Mesenteric fat pad (tissue), 1 donor: ENCODE measurements at regions not wholly inside any gene's neighbourhood (a gene's known extent, or its start where the extent isn't known, plus 50 kb on each side); places are given as distances from the start of the nearest gene placed in this dataset.
"Not testable (repeated sequence)": the region's sequence is repeated elsewhere in the genome, so short reads cannot be mapped to it uniquely, and the experiment has no call there.

Experiments
- DNase-seq: peaks from one replicate; pipeline ENCODE4 v3.0.0-alpha.2; 2020; ENCODE audit warnings: low spot score
- donor health status: DM: yes; HTN: yes; CAD: no.

DNA sequence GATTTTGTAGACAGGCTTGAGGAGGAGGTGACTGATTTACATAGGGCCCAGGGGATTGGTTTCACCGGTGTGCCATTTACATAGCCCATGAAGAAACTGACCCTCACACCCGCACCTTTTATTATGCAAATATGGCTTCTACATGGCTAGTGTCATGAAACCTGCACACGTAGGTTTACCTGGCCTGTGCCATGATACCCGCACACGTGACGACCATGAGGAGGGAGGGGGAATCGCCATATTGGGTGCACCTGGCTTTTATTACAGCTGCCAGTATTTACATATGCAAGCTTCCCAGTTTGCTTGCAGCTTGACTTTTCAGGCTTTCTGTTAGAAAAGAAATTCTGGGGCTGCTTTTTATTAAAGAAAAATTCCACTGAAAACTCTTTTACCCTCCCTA, 359.7 kb downstream of the ADAM29 start:
- no peak for DNase-seq

DNA sequence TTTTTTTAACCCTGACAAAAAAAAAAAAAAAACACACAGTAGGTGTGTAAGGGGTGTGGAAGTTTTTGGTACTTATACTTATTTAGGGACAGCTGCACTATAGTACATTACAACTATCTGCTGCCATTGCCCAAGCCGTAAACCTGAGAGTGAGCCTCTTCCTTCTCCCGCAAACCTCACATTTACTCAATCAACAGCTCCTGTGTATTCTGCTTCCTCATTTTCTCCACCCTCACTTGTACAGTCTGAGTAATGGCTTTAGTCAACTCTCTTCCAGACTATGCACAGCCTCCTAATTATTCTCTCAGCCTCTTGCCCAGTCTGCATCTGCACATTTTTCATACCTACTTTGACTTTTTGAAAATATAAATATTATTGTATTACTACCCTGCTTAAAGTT, 362.0 kb downstream of the ADAM29 start:
- no peak for DNase-seq

DNA sequence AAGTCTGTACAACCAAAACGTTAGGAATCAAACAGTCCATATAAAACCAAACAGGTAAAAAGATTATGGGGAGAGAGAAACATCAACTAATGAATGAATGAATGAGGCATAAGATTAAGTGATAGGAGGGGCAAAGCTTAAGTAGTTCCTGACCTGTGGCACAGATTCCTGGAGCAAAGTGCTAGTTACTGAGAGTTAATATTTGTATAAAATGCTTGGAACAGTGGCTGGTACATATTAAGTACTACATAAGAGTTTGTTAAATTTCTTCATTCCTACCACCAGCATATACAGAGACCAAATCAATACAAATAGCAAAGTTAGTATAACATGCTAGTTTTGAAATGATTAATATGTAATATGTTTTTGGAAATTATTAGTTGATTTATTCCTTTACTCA, 363.7 kb downstream of the ADAM29 start:
- DNase-seq = no peak

DNA sequence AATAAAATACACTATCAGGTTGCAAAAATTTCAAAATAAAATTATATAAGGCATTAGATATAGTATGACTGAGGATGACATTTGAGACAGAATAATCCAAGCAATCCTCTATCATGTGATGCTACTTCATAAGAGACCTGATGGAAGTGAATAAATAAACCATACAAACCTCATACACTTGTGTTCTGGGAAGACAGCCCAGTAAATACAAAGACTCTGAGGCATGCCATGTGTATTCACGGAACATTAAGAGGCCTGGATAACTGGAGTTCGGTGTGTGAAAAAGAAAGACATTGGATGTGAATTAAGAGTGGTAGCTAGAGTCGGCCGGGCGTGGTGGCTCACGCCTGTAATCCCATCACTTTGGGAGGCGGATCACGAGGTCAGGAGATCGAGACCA, 364.2 kb downstream of the ADAM29 start:
- no peak for DNase-seq

DNA sequence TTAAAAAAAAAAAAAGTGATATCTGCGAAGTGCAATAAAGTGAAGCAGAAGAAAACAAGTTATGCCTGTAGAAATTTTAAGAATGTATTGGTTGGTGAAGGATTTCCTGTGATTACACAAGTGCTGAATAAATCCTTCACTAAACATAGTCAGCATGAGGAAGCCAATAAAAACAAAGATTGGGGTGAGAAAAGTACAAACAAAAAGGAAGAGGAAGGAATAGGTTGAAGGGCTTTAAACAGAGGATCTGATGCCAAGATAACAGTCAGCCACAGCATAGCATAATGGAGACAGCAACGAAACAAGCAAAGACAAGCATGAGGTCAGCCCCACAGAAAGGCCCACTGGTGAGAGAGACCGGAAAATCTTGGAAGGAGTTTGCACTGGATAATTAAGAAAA, 372.2 kb downstream of the ADAM29 start:
- DNase-seq = no peak

DNA sequence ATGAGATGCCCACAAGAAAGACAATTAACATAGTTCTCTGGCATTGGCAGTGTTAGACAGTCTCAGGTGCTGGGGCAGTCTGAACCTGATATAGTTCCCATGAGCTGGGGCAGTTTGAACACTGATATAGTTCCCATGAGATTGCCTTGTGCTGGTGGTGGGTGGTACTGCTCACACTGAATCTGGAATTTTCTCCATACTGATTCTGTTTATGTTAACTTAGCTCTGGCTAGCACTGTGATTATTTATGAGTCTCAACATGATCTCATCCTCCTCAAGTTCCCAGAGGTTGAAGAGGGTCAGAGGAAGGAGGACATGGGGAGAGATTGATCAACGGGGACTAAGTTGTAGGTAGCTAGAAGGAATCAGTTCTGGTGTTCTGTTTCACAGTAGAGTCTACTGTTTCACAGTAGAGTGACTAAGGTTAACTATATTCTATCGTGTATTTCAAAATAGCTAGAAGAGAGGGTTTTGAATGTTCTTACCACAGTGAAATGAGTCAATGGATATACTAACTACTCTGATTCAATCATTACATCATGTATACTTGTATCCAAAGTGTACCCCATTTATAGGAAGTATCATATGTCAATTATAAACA, 379.9 kb downstream of the ADAM29 start:
- DNase-seq = no peak

DNA sequence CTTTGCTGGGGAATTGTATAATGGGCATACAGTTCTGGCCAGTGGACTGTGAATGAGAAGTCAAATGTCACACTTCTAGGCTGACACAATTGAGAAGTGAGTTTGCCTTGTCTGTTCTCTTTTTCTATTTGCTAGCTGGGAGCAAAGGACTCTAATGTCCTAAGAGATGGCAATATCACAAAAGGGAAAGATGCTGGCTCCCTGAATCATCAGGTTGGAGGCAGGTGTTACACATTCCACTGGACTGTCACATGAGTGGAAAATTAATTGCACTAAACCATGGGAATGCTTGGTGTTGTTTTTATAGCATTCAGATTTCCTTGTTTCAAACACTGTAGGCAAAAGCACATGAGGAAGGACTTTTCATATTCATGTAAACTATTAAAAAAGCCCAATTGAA, 388.3 kb downstream of the ADAM29 start:
- DNase-seq = no peak

DNA sequence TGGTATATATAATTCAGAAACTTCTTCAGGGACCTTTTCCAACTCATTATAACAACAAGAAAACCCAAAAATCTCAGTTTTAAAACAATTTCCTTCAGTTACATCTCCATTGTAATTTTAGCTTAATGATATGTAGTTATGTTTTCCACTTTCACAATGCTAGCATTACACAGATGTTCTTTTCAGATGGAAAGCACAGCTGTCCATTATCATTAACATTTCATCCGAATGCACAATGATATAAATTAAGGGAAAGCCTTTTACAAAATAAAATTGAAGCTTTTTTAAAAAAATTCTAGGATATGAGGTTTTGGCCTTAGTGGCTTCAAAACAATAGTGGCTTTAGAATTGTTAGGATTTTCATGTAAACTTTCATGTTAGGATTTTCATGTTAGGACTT, 389.2 kb downstream of the ADAM29 start:
- no peak for DNase-seq

DNA sequence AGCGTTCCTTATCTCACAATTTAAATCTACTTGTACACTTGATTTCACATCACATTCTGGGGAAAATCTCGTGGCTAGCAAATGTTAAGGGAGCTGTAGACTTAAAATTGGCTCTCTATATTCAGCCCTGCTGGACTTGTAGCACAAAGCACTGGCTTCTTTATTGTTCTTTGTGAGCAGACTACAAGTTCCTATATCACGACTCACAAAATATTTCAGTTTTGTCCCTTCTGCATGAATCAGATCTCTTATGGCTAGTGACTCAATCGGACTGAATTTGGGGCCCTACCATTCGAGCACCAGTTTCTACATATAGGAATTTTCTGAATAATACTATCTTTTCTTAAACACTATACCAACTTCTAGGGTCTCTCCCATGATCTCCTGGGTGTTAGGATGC, 390.1 kb downstream of the ADAM29 start:
- no peak for DNase-seq

DNA sequence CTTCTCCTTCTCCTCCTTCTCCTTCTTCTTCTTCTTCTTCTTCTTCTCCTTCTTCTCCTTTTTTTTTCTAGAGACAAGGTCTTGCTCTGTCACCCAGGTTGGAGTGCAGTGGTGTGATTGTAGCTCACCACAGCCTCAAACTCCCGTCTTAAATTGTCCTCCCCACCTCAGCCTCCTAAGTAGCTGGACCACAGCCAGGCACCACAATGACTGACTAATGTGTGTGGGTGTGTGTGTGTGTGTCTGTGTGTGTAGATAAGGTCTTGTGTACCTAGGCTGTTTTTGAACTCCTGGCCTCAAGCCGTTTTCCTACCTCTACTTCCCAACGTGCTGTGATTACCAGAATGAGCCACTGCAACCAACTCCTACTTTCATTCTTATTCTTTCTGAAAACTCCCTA, 390.9 kb downstream of the ADAM29 start:
- DNase-seq = no peak

DNA sequence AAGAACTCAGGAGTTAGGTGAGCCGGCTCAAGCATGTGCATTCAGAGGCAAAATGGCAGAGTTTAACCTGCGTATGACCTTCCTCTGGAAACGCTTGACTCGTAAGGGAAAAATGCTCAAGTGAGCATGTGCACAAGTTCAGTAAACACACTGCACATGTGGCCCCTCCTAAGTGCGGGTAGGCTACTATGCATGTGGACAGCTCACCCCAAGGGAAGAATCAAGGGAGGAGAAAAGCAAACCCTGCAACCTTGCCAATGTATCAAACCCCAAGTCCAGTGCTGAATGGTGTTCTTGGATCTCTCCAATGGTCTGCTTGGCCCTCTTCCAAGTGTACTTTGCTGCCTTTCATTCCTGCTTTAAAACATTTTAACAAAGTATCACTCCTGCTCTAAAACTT, 407.1 kb downstream of the ADAM29 start:
- no peak for DNase-seq

DNA sequence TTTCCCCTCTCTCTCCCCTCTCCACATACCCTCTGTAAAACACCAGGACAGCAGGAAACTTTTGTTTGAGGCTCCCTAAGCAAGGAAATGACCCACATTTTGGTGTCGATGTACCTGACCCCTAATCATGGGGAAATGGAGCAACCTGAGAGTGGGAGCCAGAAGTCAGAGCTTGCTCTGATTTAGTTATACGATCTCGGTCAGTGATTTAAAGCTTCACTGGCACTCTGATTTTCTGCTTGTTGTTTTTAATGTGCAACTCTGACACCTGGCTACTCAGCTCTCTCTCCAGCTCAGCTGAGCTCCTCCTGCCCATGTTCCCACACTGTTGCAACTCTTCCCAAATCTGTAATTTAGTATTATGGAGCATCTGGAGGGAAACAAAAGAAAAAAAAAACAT, 408.6 kb downstream of the ADAM29 start:
- DNase-seq = no peak

DNA sequence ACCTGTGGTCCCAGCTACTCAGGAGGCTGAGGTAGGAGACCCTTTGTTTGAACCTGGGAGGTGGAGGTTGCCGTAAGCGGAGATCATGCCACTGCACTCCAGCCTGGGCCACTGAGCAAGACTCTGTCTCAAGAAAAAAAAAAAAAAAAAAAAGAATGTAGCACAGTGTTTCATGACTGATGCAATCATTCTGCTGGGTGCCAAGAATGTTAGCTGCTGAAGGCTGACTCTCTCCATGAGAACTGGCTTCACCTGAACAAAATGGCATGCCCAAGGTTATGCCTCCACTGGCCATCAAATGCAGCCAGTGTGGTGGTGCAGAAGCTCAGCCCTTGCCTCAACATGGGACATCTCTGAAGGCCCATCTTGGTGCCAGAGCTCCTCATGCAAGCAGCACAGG, 412.1 kb downstream of the ADAM29 start:
- DNase-seq = no peak

DNA sequence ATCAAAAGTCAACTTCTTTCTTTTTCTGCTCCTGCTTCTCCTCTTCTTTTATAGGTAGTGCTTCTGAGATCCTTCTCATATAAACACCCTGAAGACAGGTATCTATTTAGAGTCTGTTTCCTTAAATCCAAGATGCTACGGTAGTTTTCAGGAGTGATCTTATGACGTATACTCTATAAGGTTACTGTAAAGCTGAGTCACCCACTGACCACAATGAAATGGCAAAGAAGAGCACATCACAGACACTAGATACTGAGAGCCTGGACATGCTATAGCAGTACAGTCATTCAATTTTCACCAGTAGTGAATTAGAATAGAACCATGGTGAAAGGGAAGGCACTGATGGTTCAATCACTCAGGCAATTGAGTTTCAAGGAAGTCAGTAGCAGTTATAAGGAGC, 412.5 kb downstream of the ADAM29 start:
- no peak for DNase-seq

DNA sequence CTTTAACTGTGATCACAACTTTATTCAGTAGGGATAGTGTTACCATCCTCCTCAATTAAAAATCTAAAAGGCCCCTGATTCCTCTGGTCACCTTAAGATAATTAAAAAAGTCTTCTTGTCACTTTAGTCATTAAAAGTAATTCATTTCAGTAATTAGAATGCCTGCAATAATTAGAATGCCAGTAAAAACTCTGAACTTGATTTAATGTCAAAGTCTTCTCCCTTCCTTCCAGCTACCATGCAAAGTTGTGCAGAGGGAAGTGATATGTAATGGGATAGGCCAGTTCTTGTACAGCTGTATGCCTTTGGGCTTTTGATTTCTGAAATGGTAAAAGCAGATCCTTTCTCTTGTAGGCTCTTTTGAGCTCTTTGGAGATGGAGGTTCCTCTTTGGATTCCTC, 417.2 kb downstream of the ADAM29 start:
- no peak for DNase-seq

DNA sequence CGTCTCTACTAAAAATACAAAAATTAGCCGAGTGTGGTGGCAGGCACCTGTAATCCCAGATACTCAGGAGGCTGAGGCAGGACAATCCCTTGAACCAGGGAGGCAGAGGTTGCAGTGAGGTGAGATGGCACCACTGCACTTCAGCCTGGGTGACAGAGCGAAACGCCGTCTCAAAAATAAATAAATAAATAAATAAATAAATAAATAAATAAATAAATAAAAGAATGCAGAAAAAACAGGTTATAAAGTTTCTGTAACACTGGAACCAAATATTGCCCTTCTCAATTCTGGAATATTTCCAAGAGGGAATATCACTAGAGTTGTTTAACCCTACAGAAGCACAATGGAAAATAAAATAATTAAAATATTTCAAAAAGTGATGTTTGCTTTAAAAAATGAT, 418.4 kb downstream of the ADAM29 start:
- not testable (repeated sequence) for DNase-seq

DNA sequence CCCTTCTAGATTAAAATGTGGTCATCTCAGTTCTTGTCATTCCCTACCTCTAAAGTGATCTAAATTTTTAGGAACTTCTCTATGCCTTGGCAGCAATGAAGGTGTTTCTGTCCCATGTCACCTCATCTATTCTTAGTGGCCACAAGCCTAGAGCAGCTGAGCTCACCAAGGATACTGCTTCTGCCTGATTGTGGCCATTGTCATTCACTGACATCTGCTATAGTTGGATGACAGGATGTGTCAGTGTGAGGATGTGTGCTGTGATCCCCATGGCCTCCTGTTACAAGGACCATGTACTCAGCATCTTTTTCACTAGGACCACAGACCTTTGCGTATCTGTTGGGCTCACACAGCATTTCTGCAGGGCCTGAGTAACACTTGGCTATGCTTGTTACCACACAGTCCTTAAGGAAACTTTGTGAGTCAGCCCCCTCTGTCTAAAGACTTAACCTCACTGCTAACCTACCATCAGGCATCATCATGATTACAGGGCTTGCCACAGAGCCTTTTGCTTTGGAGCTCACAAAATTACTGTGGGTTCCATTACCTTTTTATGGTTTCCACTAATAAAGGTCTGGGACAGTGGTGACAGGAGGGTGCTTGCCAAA, 421.0 kb downstream of the ADAM29 start:
- no peak for DNase-seq

DNA sequence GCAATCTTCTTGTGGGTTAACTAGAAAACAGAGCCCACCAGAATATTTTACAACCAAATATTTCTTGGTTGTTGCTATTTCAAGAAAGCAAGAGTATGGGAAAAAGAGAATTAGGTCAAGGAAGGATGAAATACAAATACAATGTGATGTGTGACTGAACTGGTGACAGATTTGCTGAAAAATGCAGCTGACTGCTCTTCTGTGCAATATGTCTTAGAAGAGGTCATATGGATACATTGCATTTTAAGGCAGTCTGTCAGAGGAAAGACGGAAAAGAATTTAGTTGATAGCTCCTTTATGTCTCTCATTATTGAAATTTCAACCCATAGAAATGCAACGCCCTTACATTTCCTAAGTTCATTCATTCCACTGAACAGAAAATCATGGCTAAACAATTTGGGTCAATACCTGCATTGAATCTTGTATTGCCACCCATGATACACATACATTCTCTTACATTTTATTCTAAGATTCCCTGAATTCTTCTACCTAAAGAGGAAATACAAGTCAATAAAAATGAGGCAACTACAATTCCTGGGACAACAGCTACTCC, 423.1 kb downstream of the ADAM29 start:
- no peak for DNase-seq

DNA sequence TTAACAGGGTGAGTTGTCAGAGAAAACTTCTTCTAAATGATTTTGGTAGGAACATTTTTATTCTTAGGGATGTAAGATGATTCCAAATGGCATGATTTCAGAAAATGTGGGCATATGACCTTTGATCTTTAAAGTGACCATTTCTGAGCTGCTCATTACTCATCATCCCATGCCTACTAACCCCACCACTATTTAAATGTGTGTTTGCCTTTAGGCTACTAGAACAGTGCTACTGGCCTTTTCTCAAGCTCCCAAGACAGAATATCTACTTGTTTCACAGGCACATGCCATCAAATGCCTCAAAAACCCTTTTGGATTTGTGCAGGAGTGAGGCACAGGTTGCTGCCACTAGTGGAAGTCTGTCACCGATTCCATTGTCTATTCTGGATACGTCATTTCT, 428.2 kb downstream of the ADAM29 start:
- no peak for DNase-seq

DNA sequence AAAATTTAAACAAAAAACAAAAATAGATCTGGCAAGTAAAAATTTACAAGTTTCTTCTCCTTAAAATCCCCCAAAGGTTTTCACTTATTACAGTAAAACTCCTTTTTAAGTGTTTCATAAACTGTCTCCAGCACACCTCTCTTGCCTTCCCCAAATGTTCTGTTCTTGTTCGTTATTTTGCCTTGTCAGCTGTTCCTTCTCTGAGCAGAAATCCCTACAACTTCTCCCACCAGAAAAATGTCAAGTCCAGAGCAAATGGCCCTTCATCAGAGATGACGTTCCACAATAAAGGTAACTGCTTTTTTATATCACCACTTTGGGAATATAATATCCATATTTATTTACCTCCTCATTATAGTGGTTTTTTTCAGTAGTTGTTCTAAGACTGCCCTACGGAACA, 432.1 kb downstream of the ADAM29 start:
- no peak for DNase-seq

DNA sequence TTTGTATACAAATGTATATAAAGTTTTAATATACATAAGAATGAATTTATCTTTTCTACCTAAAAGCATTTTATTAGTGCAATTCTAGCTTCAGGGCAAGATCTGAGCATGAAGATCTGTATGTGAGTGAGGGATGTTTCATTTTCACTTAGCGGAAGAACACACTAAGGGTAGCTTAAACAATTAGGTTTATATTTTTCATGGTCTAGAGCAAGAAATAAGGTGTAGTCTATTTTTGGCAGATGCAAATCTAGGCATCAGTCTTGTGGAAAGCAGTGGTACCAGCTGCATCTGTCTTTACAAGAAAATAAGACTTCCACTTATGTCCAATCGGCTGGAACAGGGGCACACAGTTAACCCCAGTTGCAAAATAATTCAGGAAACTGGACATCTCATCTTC, 433.3 kb downstream of the ADAM29 start:
- DNase-seq = no peak

DNA sequence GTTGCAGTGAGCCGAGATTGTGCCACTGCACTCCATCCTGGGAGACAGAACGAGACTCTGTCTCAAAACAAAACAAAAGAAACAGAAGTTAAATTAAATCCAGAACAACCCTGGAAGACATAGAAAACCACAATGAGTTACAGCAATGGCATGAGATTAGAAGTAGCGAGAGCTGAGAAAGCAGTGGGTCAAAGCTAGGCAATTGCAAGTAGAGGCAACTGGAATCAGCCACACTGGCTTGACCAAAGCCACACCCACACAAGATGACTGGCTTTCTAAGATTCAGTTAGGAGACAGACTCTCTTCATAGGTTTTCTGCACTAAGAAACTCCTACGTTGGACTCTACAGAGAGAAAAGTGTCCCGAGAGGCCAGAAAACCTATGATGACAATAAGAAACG, 443.0 kb downstream of the GPM6A start:
- no peak for DNase-seq

DNA sequence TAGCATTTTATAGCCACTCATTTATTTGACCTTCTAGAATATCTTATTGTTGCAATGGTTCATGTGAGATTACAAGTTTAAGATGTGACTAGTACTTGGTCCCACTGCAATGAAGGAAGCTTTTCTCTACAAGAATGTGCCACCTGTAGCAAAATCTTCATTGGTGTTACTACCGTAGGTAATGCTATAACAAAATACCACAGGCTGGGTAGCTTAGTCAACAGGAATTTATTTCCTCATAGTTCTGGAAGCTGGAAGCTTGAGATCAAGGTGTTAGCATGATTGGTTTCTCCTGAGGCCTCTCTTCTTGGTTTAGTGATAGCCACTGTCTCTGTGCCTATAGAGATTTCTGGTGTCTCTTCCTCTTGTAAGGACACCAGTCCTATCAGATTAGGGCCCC, 441.0 kb downstream of the GPM6A start:
- no peak for DNase-seq

DNA sequence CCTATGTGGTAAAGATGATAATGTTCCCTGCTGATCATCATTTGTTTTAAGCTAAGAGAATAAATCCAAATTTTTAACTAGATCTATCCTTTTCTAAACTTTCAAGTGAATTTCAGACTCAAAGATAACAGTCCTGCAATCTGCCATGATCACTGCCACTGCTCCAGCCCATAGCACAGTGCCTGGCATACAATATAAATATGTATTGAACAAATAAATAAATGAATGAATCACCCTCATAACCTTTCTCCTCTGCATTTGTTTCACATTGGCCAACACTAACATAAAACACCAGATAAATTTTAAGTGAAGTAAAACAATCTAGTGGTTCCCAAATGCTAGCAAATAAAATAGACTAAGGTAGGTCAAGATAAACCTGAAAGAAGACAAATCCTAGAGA, 439.0 kb downstream of the GPM6A start:
- DNase-seq = no peak
